CD14-positive monocyte (primary cell): ENCODE measurements at regions not wholly inside any gene's neighbourhood (a gene's known extent, or its start where the extent isn't known, plus 50 kb on each side); places are given as distances from the start of the nearest gene placed in this dataset.

ENCODE experiments used
- DNase-seq, 3 donors: peaks; one replicate each; pipeline ENCODE4 v3.0.0-alpha.2; 2011 to 2022
- H2AFZ ChIP-seq: 2 replicates; pipeline ENCODE4 v1.6.0; 2012; ENCODE audit warnings: mild to moderate bottlenecking, low read depth, low read length, inconsistent platforms; ENCODE audit not compliant: insufficient read depth, poor library complexity, severe bottlenecking
- H3K27ac ChIP-seq, 2 donors: 1 replicate in 1 of 2; 2 replicates in 1 of 2; pipeline ENCODE4 v1.5.1; 2012 to 2013; ENCODE audit warnings: low read length in 2 of 2, control low read depth in 1 of 2, inconsistent platforms in 1 of 2, low read depth in 1 of 2, mild to moderate bottlenecking in 1 of 2
- H3K27me3 ChIP-seq, 2 donors: one replicate each; pipeline versions ENCODE4 v1.6.0 to v1.6.1; 2011 to 2013; ENCODE audit warnings: low read length in 2 of 2; ENCODE audit not compliant: control insufficient read depth in 2 of 2, insufficient read depth in 2 of 2
- H3K36me3 ChIP-seq, 2 donors: replicated peaks in 1 of 2; 1 replicate in 1 of 2; 2 replicates in 1 of 2; pipeline versions ENCODE4 v1.5.1 to v1.6.1; 2012 to 2013; ENCODE audit warnings: low read length in 2 of 2, control low read depth in 1 of 2, inconsistent platforms in 1 of 2, mild to moderate bottlenecking in 1 of 2; ENCODE audit not compliant: insufficient read depth in 2 of 2, control insufficient read depth in 1 of 2
- H3K4me1 ChIP-seq, 2 donors: 1 replicate in 1 of 2; 2 replicates in 1 of 2; pipeline versions ENCODE4 v1.5.1 to v1.6.1; 2012 to 2013; ENCODE audit warnings: low read length in 2 of 2, control low read depth in 1 of 2, inconsistent platforms in 1 of 2, mild to moderate bottlenecking in 1 of 2, moderate library complexity in 1 of 2; ENCODE audit not compliant: insufficient read depth in 2 of 2, control insufficient read depth in 1 of 2
- H3K4me2 ChIP-seq: replicated peaks from 2 replicates; pipeline ENCODE3; 2012; ENCODE audit warnings: low read length, moderate library complexity, mild to moderate bottlenecking; ENCODE audit not compliant: poor library complexity, severe bottlenecking; ENCODE audit errors: extremely low read depth
- H3K4me3 ChIP-seq, 3 experiments: fragments of 200-600 bp in 1 of 3; sonication (generic) in 1 of 3; replicated peaks in 1 of 3; 1 replicate in 2 of 3; 2 replicates in 1 of 3; pipeline ENCODE4 v1.5.1; 2011 to 2013; ENCODE audit warnings: low read length in 3 of 3, mild to moderate bottlenecking in 3 of 3, control low read depth in 2 of 3, low read depth in 2 of 3, inconsistent platforms in 1 of 3, moderate library complexity in 1 of 3
- H3K79me2 ChIP-seq: 2 replicates; pipeline ENCODE4 v1.6.0; 2012; ENCODE audit warnings: mild to moderate bottlenecking, control low read depth, inconsistent platforms, low read length, moderate library complexity; ENCODE audit not compliant: insufficient read depth
- H3K9ac ChIP-seq: 2 replicates; pipeline ENCODE4 v1.6.0; 2017; ENCODE audit warnings: low read length, mild to moderate bottlenecking; ENCODE audit not compliant: insufficient read depth, poor library complexity, severe bottlenecking
- H3K9me3 ChIP-seq, 2 donors: replicated peaks in 1 of 2; 1 replicate in 1 of 2; 2 replicates in 1 of 2; pipeline versions ENCODE4 v1.5.1 to v1.6.1; 2012 to 2013; ENCODE audit warnings: low read length in 2 of 2, control low read depth in 1 of 2; ENCODE audit not compliant: control insufficient read depth in 1 of 2, insufficient read depth in 1 of 2
- H4K20me1 ChIP-seq: 2 replicates; pipeline ENCODE4 v1.6.0; 2012; ENCODE audit warnings: mild to moderate bottlenecking, low read length, control low read depth, moderate library complexity; ENCODE audit not compliant: insufficient read depth
- H3K27ac Mint-ChIP-seq, 7 donors: one replicate each; pipeline ENCODE4 v1.8.0; 2020; ENCODE audit warnings: mild to moderate bottlenecking in 7 of 7, mixed read lengths in 7 of 7, moderate library complexity in 6 of 7, inconsistent platforms in 2 of 7
- H3K27me3 Mint-ChIP-seq, 3 donors: one replicate each; pipeline ENCODE4 v1.8.0; 2021 to 2022; ENCODE audit warnings: low read depth in 3 of 3, mild to moderate bottlenecking in 3 of 3, mixed read lengths in 3 of 3, moderate library complexity in 3 of 3, inconsistent platforms in 1 of 3
- H3K36me3 Mint-ChIP-seq, 2 donors: one replicate each; pipeline ENCODE4 v1.8.0; 2020; ENCODE audit warnings: mixed read lengths in 2 of 2, inconsistent platforms in 1 of 2, mild to moderate bottlenecking in 1 of 2
- H3K4me1 Mint-ChIP-seq: one replicate; pipeline ENCODE4 v1.8.0; 2020; ENCODE audit warnings: mild to moderate bottlenecking, mixed read lengths
- H3K4me3 Mint-ChIP-seq, 2 donors: one replicate each; pipeline ENCODE4 v1.8.0; 2020; ENCODE audit warnings: mild to moderate bottlenecking in 2 of 2, mixed read lengths in 2 of 2, moderate library complexity in 1 of 2
- H3K9me3 Mint-ChIP-seq, 7 donors: one replicate each; pipeline ENCODE4 v1.8.0; 2020 to 2022; ENCODE audit warnings: mixed read lengths in 7 of 7, mild to moderate bottlenecking in 6 of 7, moderate library complexity in 6 of 7, inconsistent platforms in 2 of 7
- CTCF ChIP-seq: fragments of 200-600 bp; IDR thresholded peaks from one replicate; pipeline ENCODE4 v1.8.0; 2022; ENCODE audit warnings: antibody characterized with exemption, mild to moderate bottlenecking
- WGBS: methylation state at CpG from one replicate; pipeline ENCODE4 v1.1.5; 2013; ENCODE audit warnings: missing lambda C conversion rate; ENCODE audit not compliant: insufficient coverage; 5-methylcytosine and 5-hydroxymethylcytosine counted together
- intact Hi-C, 2 donors: fragments of 100-400 bp; cut with micrococcal nuclease; formaldehyde crosslinking; loops; one replicate each; pipeline versions ENCODE4 v1.15.0 to v1.15.1; 2023

- no peaks in the 10 kb centered on the region for H3K9me3 ChIP-seq
- no peak overlapping the region for H2AFZ ChIP-seq
- intact Hi-C loops = no loop called here
- no CpG with 5 or more reads among the region's 4 CpGs for WGBS
- H3K4me1 ChIP-seq = no peaks in the 10 kb centered on the region
- H3K79me2 ChIP-seq = no peaks in the 10 kb centered on the region
- no peak overlapping the region for H3K9ac ChIP-seq
- no peaks in the 10 kb centered on the region for H4K20me1 ChIP-seq
- DNase-seq = no peak
- no peak overlapping the region for H3K27ac ChIP-seq
- Mint-ChIP-seq H3K4me3 (no peak overlapping the region), H3K27me3 (peaks cover 0 to 15% (median 10%) of the 10 kb centered on the region in 3 donors), H3K4me1 (no peaks in the 10 kb centered on the region), H3K9me3 (peaks cover 2 to 16% (median 4%) of the 10 kb centered on the region in 7 donors), H3K27ac (no peak overlapping the region), H3K36me3 (no peaks in the 10 kb centered on the region)
- no peaks in the 10 kb centered on the region for H3K36me3 ChIP-seq
- TF ChIP-seq CTCF = no peak
- H3K4me3 ChIP-seq = no peak overlapping the region
- H3K4me2 ChIP-seq = no peak overlapping the region
- no peaks in the 10 kb centered on the region for H3K27me3 ChIP-seq
Measured at GRCh38 chr7:131667699-131668098, 111.3 kb upstream of the PODXL start.

GRCh38 chr7:131665021-131665420 is 108.6 kb upstream of the PODXL start:
- Histone ChIP-seq H3K9me3 (no peaks in the 10 kb centered on the region), H3K79me2 (no peaks in the 10 kb centered on the region), H4K20me1 (no peaks in the 10 kb centered on the region), H3K27ac (no peak overlapping the region), H2AFZ (no peak overlapping the region), H3K4me1 (no peaks in the 10 kb centered on the region), H3K4me3 (no peak overlapping the region), H3K9ac (no peak overlapping the region), H3K36me3 (no peaks in the 10 kb centered on the region), H3K4me2 (no peak overlapping the region), H3K27me3 (no peaks in the 10 kb centered on the region)
- no peak for DNase-seq
- Mint-ChIP-seq H3K27ac (no peak overlapping the region), H3K4me1 (no peaks in the 10 kb centered on the region), H3K36me3 (no peaks in the 10 kb centered on the region), H3K9me3 (peaks cover 2 to 16% (median 4%) of the 10 kb centered on the region in 7 donors), H3K4me3 (peak overlapping the region in 1 of 2 donors; percentile 28), H3K27me3 (peaks cover 2 to 12% (median 2%) of the 10 kb centered on the region in 3 donors)
- no CpG with 5 or more reads among the region's 3 CpGs for WGBS
- intact Hi-C loops = no loop called here
- no peak for TF ChIP-seq CTCF
